HL-60 (cell line): ENCODE measurements at regions not wholly inside any gene's neighbourhood (a gene's known extent, or its start where the extent isn't known, plus 50 kb on each side); places are given as distances from the start of the nearest gene placed in this dataset.

Source experiments
- CTCF ChIP-seq: IDR thresholded peaks from one replicate; pipeline ENCODE4 v1.5.1; 2011; ENCODE audit warnings: low read length, control low read depth, inconsistent platforms; ENCODE audit not compliant: insufficient read depth
- GABPA ChIP-seq: IDR thresholded peaks from 2 replicates; pipeline ENCODE4 v1.6.1; 2012; ENCODE audit warnings: low read depth
- POLR2AphosphoS5 ChIP-seq: IDR thresholded peaks from 2 replicates; pipeline ENCODE4 v1.6.1; 2012; ENCODE audit warnings: low read depth
- REST ChIP-seq: IDR thresholded peaks from 2 replicates; pipeline ENCODE4 v1.6.1; 2012; ENCODE audit warnings: low read depth; ENCODE audit not compliant: insufficient replicate concordance
- SPI1 ChIP-seq: IDR thresholded peaks from 2 replicates; pipeline ENCODE4 v1.6.1; 2012; ENCODE audit warnings: low read depth, mild to moderate bottlenecking, borderline replicate concordance

GRCh38 chr14:104433401-104434213, 146.0 kb upstream of the C14orf180 start:
- no peak for TF ChIP-seq REST
- no peak for TF ChIP-seq SPI1
- no peak for TF ChIP-seq CTCF
- no peak for TF ChIP-seq POLR2AphosphoS5
- no peak for TF ChIP-seq GABPA
